Endothelial cell (in vitro differentiated cells): ENCODE measurements at regions not wholly inside any gene's neighbourhood (a gene's known extent, or its start where the extent isn't known, plus 50 kb on each side); places are given as distances from the start of the nearest gene placed in this dataset.

ENCODE experiments used
- DNase-seq: peaks from one replicate; pipeline ENCODE4 v3.0.0; 2021; ENCODE audit warnings: low spot score
- H3K27ac Mint-ChIP-seq: one replicate; pipeline ENCODE4 v1.8.0; 2021; ENCODE audit warnings: mixed read lengths, inconsistent platforms; ENCODE audit not compliant: unreplicated experiment
- H3K27me3 Mint-ChIP-seq: one replicate; pipeline ENCODE4 v1.8.0; 2021; ENCODE audit warnings: mild to moderate bottlenecking, moderate library complexity, mixed read lengths, inconsistent platforms; ENCODE audit not compliant: unreplicated experiment
- H3K36me3 Mint-ChIP-seq: one replicate; pipeline ENCODE4 v1.8.0; 2021; ENCODE audit warnings: mild to moderate bottlenecking, low read depth, mixed read lengths, inconsistent platforms; ENCODE audit not compliant: unreplicated experiment
- H3K4me1 Mint-ChIP-seq: one replicate; pipeline ENCODE4 v1.8.0; 2021; ENCODE audit warnings: mild to moderate bottlenecking, mixed read lengths, inconsistent platforms; ENCODE audit not compliant: unreplicated experiment
- H3K4me3 Mint-ChIP-seq: one replicate; pipeline ENCODE4 v1.8.0; 2021; ENCODE audit warnings: mild to moderate bottlenecking, mixed read lengths, inconsistent platforms; ENCODE audit not compliant: unreplicated experiment
- H3K9me3 Mint-ChIP-seq: one replicate; pipeline ENCODE4 v1.8.0; 2021; ENCODE audit warnings: mixed read lengths, inconsistent platforms; ENCODE audit not compliant: unreplicated experiment
- CTCF ChIP-seq: fragments of 200-600 bp; sonication (generic); IDR thresholded peaks from one replicate; pipeline ENCODE4 v1.5.0; 2021; ENCODE audit warnings: antibody characterized with exemption; ENCODE audit not compliant: unreplicated experiment

- Mint-ChIP-seq H3K4me1 (no peaks in the 10 kb centered on the region), H3K4me3 (no peak overlapping the region), H3K9me3 (no peaks in the 10 kb centered on the region), H3K27me3 (no peaks in the 10 kb centered on the region), H3K27ac (no peak overlapping the region), H3K36me3 (no peaks in the 10 kb centered on the region)
- no peak for TF ChIP-seq CTCF
- DNase-seq, result no peak
These were observed 1181.4 kb upstream of the AMELY start for GRCh38 chrY:8092926-8093325.

- no peak for DNase-seq
- no peaks in the 10 kb centered on the region for H3K27me3 Mint-ChIP-seq
- H3K4me3 Mint-ChIP-seq, result no peak overlapping the region
- H3K9me3 Mint-ChIP-seq, result no peaks in the 10 kb centered on the region
- H3K27ac Mint-ChIP-seq, result no peak overlapping the region
- H3K36me3 Mint-ChIP-seq, result no peaks in the 10 kb centered on the region
- H3K4me1 Mint-ChIP-seq, result no peaks in the 10 kb centered on the region
- TF ChIP-seq CTCF, result no peak
These were observed 1174.4 kb upstream of the AMELY start for GRCh38 chrY:8085925-8086324.

GRCh38 chrY:8084192-8084591, 1172.6 kb upstream of the AMELY start:
- no peaks in the 10 kb centered on the region for H3K4me1 Mint-ChIP-seq
- no peak overlapping the region for H3K27ac Mint-ChIP-seq
- no peak overlapping the region for H3K4me3 Mint-ChIP-seq
- no peaks in the 10 kb centered on the region for H3K27me3 Mint-ChIP-seq
- H3K36me3 Mint-ChIP-seq, result no peaks in the 10 kb centered on the region
- TF ChIP-seq CTCF, result no peak
- H3K9me3 Mint-ChIP-seq, result no peaks in the 10 kb centered on the region
- no peak for DNase-seq

- Mint-ChIP-seq H3K4me1 (no peaks in the 10 kb centered on the region), H3K36me3 (no peaks in the 10 kb centered on the region), H3K27me3 (no peaks in the 10 kb centered on the region), H3K9me3 (no peaks in the 10 kb centered on the region), H3K4me3 (no peak overlapping the region), H3K27ac (no peak overlapping the region)
- TF ChIP-seq CTCF, result no peak
- DNase-seq, result no peak
These were observed 1169.6 kb upstream of the AMELY start for GRCh38 chrY:8081151-8081550.

GRCh38 chrY:8065220-8065619, 1153.7 kb upstream of the AMELY start:
- H3K4me3 Mint-ChIP-seq, result no peak overlapping the region
- no peaks in the 10 kb centered on the region for H3K9me3 Mint-ChIP-seq
- no peak overlapping the region for H3K27ac Mint-ChIP-seq
- DNase-seq, result no peak
- H3K27me3 Mint-ChIP-seq, result no peaks in the 10 kb centered on the region
- no peaks in the 10 kb centered on the region for H3K4me1 Mint-ChIP-seq
- TF ChIP-seq CTCF, result no peak
- H3K36me3 Mint-ChIP-seq, result no peaks in the 10 kb centered on the region
